ENCODE measurements at regions not wholly inside any gene's neighbourhood (a gene's known extent, or its start where the extent isn't known, plus 50 kb on each side); places are given as distances from the start of the nearest gene placed in this dataset.

- DNase-seq: no peak
Measured at GRCh38 chr2:175234153-175234552, 52.6 kb upstream of the ATP5MC3 start.

GRCh38 chr2:175233135-175233719 lies 51.7 kb upstream of the ATP5MC3 start:
- peak; percentile 13 for DNase-seq
